Sigmoid colon (tissue), 6 donors: ENCODE measurements at regions not wholly inside any gene's neighbourhood (a gene's known extent, or its start where the extent isn't known, plus 50 kb on each side); places are given as distances from the start of the nearest gene placed in this dataset.
A peak's percentile ranks its signal among the peaks of the same experiment; 100 is the strongest.
"Not testable (repeated sequence)": the region's sequence is repeated elsewhere in the genome, so short reads cannot be mapped to it uniquely, and the experiment has no call there.

Source experiments
- DNase-seq: peaks from one replicate; pipeline ENCODE4 v3.0.0-alpha.2; 2019
- H3K27ac ChIP-seq, 4 donors: fragments of 200-600 bp; sonication (generic); one replicate each; pipeline ENCODE4 v1.5.1; 2016 to 2019; ENCODE audit warnings: mild to moderate bottlenecking in 1 of 4
- H3K27me3 ChIP-seq, 3 donors: fragments of 200-600 bp; sonication (generic); one replicate each; pipeline ENCODE4 v1.5.1; 2019; ENCODE audit warnings: mild to moderate bottlenecking in 1 of 3
- H3K36me3 ChIP-seq, 4 donors: fragments of 200-600 bp; sonication (generic); one replicate each; pipeline ENCODE4 v1.5.1; 2016 to 2019
- H3K4me1 ChIP-seq, 4 donors: fragments of 200-600 bp; sonication (generic); one replicate each; pipeline ENCODE4 v1.5.1; 2017 to 2019
- H3K4me3 ChIP-seq, 4 donors: fragments of 200-600 bp; sonication (generic); one replicate each; pipeline ENCODE4 v1.5.1; 2017 to 2019; ENCODE audit warnings: mild to moderate bottlenecking in 2 of 4, moderate library complexity in 1 of 4
- H3K9me3 ChIP-seq, 4 donors: fragments of 200-600 bp in 3 of 4; sonication (generic) in 3 of 4; one replicate each; pipeline versions ENCODE4 v1.5.1 to v1.6.1; 2013 to 2019
- CTCF ChIP-seq, 4 experiments: fragments of 450-650 bp in 3 of 4; fragments of 200-600 bp in 1 of 4; IDR thresholded peaks; one replicate each; pipeline ENCODE4 v1.5.1; 2016 to 2019; ENCODE audit warnings: antibody characterized with exemption in 4 of 4, mild to moderate bottlenecking in 3 of 4, moderate library complexity in 2 of 4
- EP300 ChIP-seq, 4 donors: sonication (generic); formaldehyde crosslinking; IDR thresholded peaks; one replicate each; pipeline ENCODE4 v1.6.1; 2017; ENCODE audit warnings: antibody characterized with exemption in 4 of 4
- POLR2A ChIP-seq, 2 donors: fragments of 450-650 bp; IDR thresholded peaks; one replicate each; pipeline ENCODE4 v1.6.1; 2016; ENCODE audit warnings: antibody characterized with exemption in 2 of 2, mild to moderate bottlenecking in 2 of 2, moderate library complexity in 2 of 2
- POLR2AphosphoS5 ChIP-seq, 4 donors: sonication (generic); formaldehyde crosslinking; IDR thresholded peaks; one replicate each; pipeline ENCODE4 v1.6.1; 2017; ENCODE audit warnings: antibody characterized with exemption in 4 of 4
- WGBS, 2 donors: extraction: QIAGEN DNeasy Blood & Tissue Kit; methylation state at CpG; one replicate each; pipeline ENCODE4 v1.1.7; 2013; 5-methylcytosine and 5-hydroxymethylcytosine counted together
- intact Hi-C: fragments of 100-400 bp; cut with DNase I; formaldehyde crosslinking; loops from one replicate; pipeline ENCODE4 v1.15.1; 2023
- donor health status: healthy with polysubstance abuse.
- donor health status: healthy.

GRCh38 chr7:153543232-153543631 lies 509.0 kb upstream of the DPP6 start:
- TF ChIP-seq EP300 (IDR thresholded peaks at IDR 0.05) (no peak), CTCF (IDR thresholded peaks at IDR 0.05) (no peak), POLR2AphosphoS5 (IDR thresholded peaks at IDR 0.05) (no peak), POLR2A (IDR thresholded peaks at IDR 0.05) (no peak)

GRCh38 chr7:153550173-153550572 lies 502.0 kb upstream of the DPP6 start:
- no peaks in the 10 kb centered on the region for H3K36me3 ChIP-seq
- H3K9me3 ChIP-seq = no peaks in the 10 kb centered on the region
- H3K4me1 ChIP-seq = peaks cover 0 to 11% (median 4%) of the 10 kb centered on the region in 4 donors
- TF ChIP-seq POLR2A (IDR thresholded peaks at IDR 0.05) (no peak), POLR2AphosphoS5 (IDR thresholded peaks at IDR 0.05) (no peak), CTCF (IDR thresholded peaks at IDR 0.05) (no peak), EP300 (IDR thresholded peaks at IDR 0.05) (no peak)
- intact Hi-C loops = no loop called here
- no peak for DNase-seq
- H3K27me3 ChIP-seq = no peaks in the 10 kb centered on the region
- WGBS, 2 donors = 42 to 46% methylated on average over 1 of the region's 1 CpG
- no peak overlapping the region for H3K27ac ChIP-seq
- H3K4me3 ChIP-seq = no peak overlapping the region

More at GRCh38 chr7:153543232-153543631, 509.0 kb upstream of the DPP6 start:
- Histone ChIP-seq H3K36me3 (no peaks in the 10 kb centered on the region), H3K4me1 (peaks cover 0 to 9% (median 2%) of the 10 kb centered on the region in 4 donors), H3K9me3 (no peaks in the 10 kb centered on the region), H3K27me3 (no peaks in the 10 kb centered on the region), H3K27ac (no peak overlapping the region), H3K4me3 (no peak overlapping the region)
- no peak for DNase-seq
- intact Hi-C loops = no loop called here
- 85% methylated on average over 5 of the region's 5 CpGs for WGBS, 2 donors

- Histone ChIP-seq H3K4me1 (peaks cover 0 to 45% (median 31%) of the 10 kb centered on the region in 4 donors), H3K36me3 (no peaks in the 10 kb centered on the region), H3K4me3 (no peak overlapping the region), H3K27me3 (no peaks in the 10 kb centered on the region), H3K27ac (peak overlapping the region in 1 of 4 donors; percentile 11), H3K9me3 (peaks cover 0 to 4% (median 0%) of the 10 kb centered on the region in 4 donors)
- WGBS, 2 donors = 65 to 68% methylated on average over 6 of the region's 6 CpGs
- TF ChIP-seq EP300 (IDR thresholded peaks at IDR 0.05) = no peak
- TF ChIP-seq CTCF (IDR thresholded peaks at IDR 0.05) = no peak
- TF ChIP-seq POLR2AphosphoS5 (IDR thresholded peaks at IDR 0.05) = no peak
- TF ChIP-seq POLR2A (IDR thresholded peaks at IDR 0.05) = no peak
- intact Hi-C loops = no loop called here
- no peak for DNase-seq
Observed at GRCh38 chr7:153564391-153564790, 487.8 kb upstream of the DPP6 start.

GRCh38 chr7:153566324-153566723 lies 485.9 kb upstream of the DPP6 start:
- 64 to 78% methylated on average over 6 of the region's 6 CpGs for WGBS, 2 donors
- H3K36me3 ChIP-seq = no peaks in the 10 kb centered on the region
- TF ChIP-seq EP300 (IDR thresholded peaks at IDR 0.05) (no peak), POLR2A (IDR thresholded peaks at IDR 0.05) (no peak), POLR2AphosphoS5 (IDR thresholded peaks at IDR 0.05) (peak in 3 of 4 donors; percentile 24 to 64 (median 62)), CTCF (IDR thresholded peaks at IDR 0.05) (no peak)
- H3K4me1 ChIP-seq = peaks cover 0 to 45% (median 31%) of the 10 kb centered on the region in 4 donors
- intact Hi-C loops = loop anchor here (5.0 kb wide), 1 partner anchor 44 kb away; no protein-coding TSS in a partner anchor
- H3K27me3 ChIP-seq = no peaks in the 10 kb centered on the region
- H3K9me3 ChIP-seq = peaks cover 0 to 6% (median 0%) of the 10 kb centered on the region in 4 donors
- H3K27ac ChIP-seq = peak overlapping the region in 3 of 4 donors; percentile 51 to 61 (median 61)
- H3K4me3 ChIP-seq = no peak overlapping the region
- DNase-seq = no peak

GRCh38 chr7:153567426-153567825 lies 484.8 kb upstream of the DPP6 start:
- peaks cover 0 to 8% (median 0%) of the 10 kb centered on the region in 4 donors for H3K9me3 ChIP-seq
- no peaks in the 10 kb centered on the region for H3K36me3 ChIP-seq
- no peaks in the 10 kb centered on the region for H3K27me3 ChIP-seq
- TF ChIP-seq EP300 (IDR thresholded peaks at IDR 0.05) (no peak), POLR2AphosphoS5 (IDR thresholded peaks at IDR 0.05) (peak; percentile 18 to 71 (median 58))
- peaks cover 0 to 45% (median 31%) of the 10 kb centered on the region in 4 donors for H3K4me1 ChIP-seq
- DNase-seq = peak; percentile 94
- WGBS, 2 donors = 74 to 79% methylated on average over 5 of the region's 5 CpGs
- H3K27ac ChIP-seq = peak overlapping the region in 3 of 4 donors; percentile 51 to 61 (median 61)
- intact Hi-C loops = loop anchor here (5.0 kb wide), 1 partner anchor 45 kb away; no protein-coding TSS in a partner anchor
- H3K4me3 ChIP-seq = no peak overlapping the region

GRCh38 chr7:153569520-153569919 lies 482.7 kb upstream of the DPP6 start:
- peaks cover 0 to 36% (median 26%) of the 10 kb centered on the region in 4 donors for H3K4me1 ChIP-seq
- H3K27ac ChIP-seq, H3K4me3 ChIP-seq, DNase-seq, H3K36me3 ChIP-seq, H3K9me3 ChIP-seq, H3K27me3 ChIP-seq: not testable (repeated sequence)
- intact Hi-C loops = loop anchor here (5.0 kb wide), 1 partner anchor 47 kb away; no protein-coding TSS in a partner anchor
- 37 to 50% methylated on average over 1 of the region's 1 CpG for WGBS, 2 donors
